ENCODE measurements at regions not wholly inside any gene's neighbourhood (a gene's known extent, or its start where the extent isn't known, plus 50 kb on each side); places are given as distances from the start of the nearest gene placed in this dataset.

GRCh38 chr2:12217175-12217574 lies 470.7 kb downstream of the LPIN1 start:
- H3K36me3 Mint-ChIP-seq (ENCODE audit: low read depth) = no peaks in the 10 kb centered on the region
- no peak overlapping the region for H3K4me3 Mint-ChIP-seq
- TF ChIP-seq CTCF (IDR thresholded peaks at IDR 0.05) = no peak
- DNase-seq = no peak
- H3K27ac Mint-ChIP-seq = no peak overlapping the region
- no peaks in the 10 kb centered on the region for H3K9me3 Mint-ChIP-seq
- peaks cover 5% of the 10 kb centered on the region for H3K27me3 Mint-ChIP-seq (ENCODE audit: insufficient read depth)
- H3K4me1 Mint-ChIP-seq (ENCODE audit: low read depth) = no peaks in the 10 kb centered on the region

- Mint-ChIP-seq H3K36me3 (ENCODE audit: low read depth) (peaks cover 20% of the 10 kb centered on the region), H3K27me3 (ENCODE audit: insufficient read depth) (peaks cover 5% of the 10 kb centered on the region), H3K4me1 (ENCODE audit: low read depth) (no peaks in the 10 kb centered on the region), H3K9me3 (peaks cover 23% of the 10 kb centered on the region), H3K27ac (no peak overlapping the region), H3K4me3 (no peak overlapping the region)
- no peak for DNase-seq
- no peak for TF ChIP-seq CTCF (IDR thresholded peaks at IDR 0.05)
These were observed 473.3 kb downstream of the LPIN1 start for GRCh38 chr2:12219761-12220160.

GRCh38 chr2:12221584-12221983 lies 475.2 kb downstream of the LPIN1 start:
- TF ChIP-seq CTCF (IDR thresholded peaks at IDR 0.05) = no peak
- H3K4me3 Mint-ChIP-seq = no peak overlapping the region
- peaks cover 3% of the 10 kb centered on the region for H3K27me3 Mint-ChIP-seq (ENCODE audit: insufficient read depth)
- no peak overlapping the region for H3K27ac Mint-ChIP-seq
- peaks cover 25% of the 10 kb centered on the region for H3K9me3 Mint-ChIP-seq
- peaks cover 24% of the 10 kb centered on the region for H3K36me3 Mint-ChIP-seq (ENCODE audit: low read depth)
- no peak for DNase-seq
- no peaks in the 10 kb centered on the region for H3K4me1 Mint-ChIP-seq (ENCODE audit: low read depth)

GRCh38 chr2:12222554-12222953 lies 476.1 kb downstream of the LPIN1 start:
- Mint-ChIP-seq H3K4me3 (no peak overlapping the region), H3K9me3 (peaks cover 25% of the 10 kb centered on the region), H3K4me1 (ENCODE audit: low read depth) (peaks cover 2% of the 10 kb centered on the region), H3K27ac (no peak overlapping the region), H3K36me3 (ENCODE audit: low read depth) (peaks cover 24% of the 10 kb centered on the region), H3K27me3 (ENCODE audit: insufficient read depth) (peaks cover 3% of the 10 kb centered on the region)
- TF ChIP-seq CTCF (IDR thresholded peaks at IDR 0.05) = no peak
- no peak for DNase-seq

GRCh38 chr2:12223732-12224131 lies 477.3 kb downstream of the LPIN1 start:
- no peak overlapping the region for H3K27ac Mint-ChIP-seq
- DNase-seq = no peak
- H3K4me1 Mint-ChIP-seq (ENCODE audit: low read depth) = peaks cover 14% of the 10 kb centered on the region
- peaks cover 24% of the 10 kb centered on the region for H3K36me3 Mint-ChIP-seq (ENCODE audit: low read depth)
- peaks cover 25% of the 10 kb centered on the region for H3K9me3 Mint-ChIP-seq
- TF ChIP-seq CTCF (IDR thresholded peaks at IDR 0.05) = no peak
- peaks cover 5% of the 10 kb centered on the region for H3K27me3 Mint-ChIP-seq (ENCODE audit: insufficient read depth)
- H3K4me3 Mint-ChIP-seq = no peak overlapping the region

- H3K36me3 Mint-ChIP-seq (ENCODE audit: low read depth) = peaks cover 24% of the 10 kb centered on the region
- DNase-seq = no peak
- peaks cover 18% of the 10 kb centered on the region for H3K4me1 Mint-ChIP-seq (ENCODE audit: low read depth)
- peaks cover 25% of the 10 kb centered on the region for H3K9me3 Mint-ChIP-seq
- no peak overlapping the region for H3K4me3 Mint-ChIP-seq
- TF ChIP-seq CTCF (IDR thresholded peaks at IDR 0.05) = no peak
- H3K27ac Mint-ChIP-seq = no peak overlapping the region
- peaks cover 3% of the 10 kb centered on the region; the same call in 1 of the 2 replicates for H3K27me3 Mint-ChIP-seq (ENCODE audit: insufficient read depth)
These were observed 480.2 kb downstream of the LPIN1 start for GRCh38 chr2:12226653-12227052.

Measured in HFFc6 (cell line).